HEK293 (cell line): ENCODE measurements at regions not wholly inside any gene's neighbourhood (a gene's known extent, or its start where the extent isn't known, plus 50 kb on each side); places are given as distances from the start of the nearest gene placed in this dataset.

ENCODE experiments used
- ZBTB48 ChIP-seq: fragments of 450-650 bp; formaldehyde crosslinking; IDR thresholded peaks from 2 replicates; pipeline ENCODE4 v1.5.1; 2016; ENCODE audit warnings: missing biosample characterization, missing genetic modification characterization
- ZNF302 ChIP-seq: fragments of 450-650 bp; formaldehyde crosslinking; IDR thresholded peaks from 2 replicates; pipeline ENCODE4 v1.5.1; 2016; ENCODE audit warnings: missing biosample characterization, missing genetic modification characterization, low read depth
- ZNF335 ChIP-seq: fragments of 450-650 bp; formaldehyde crosslinking; conservative IDR thresholded peaks from 2 replicates; pipeline ENCODE4 v1.5.1; 2016; ENCODE audit warnings: missing biosample characterization, missing genetic modification characterization
- ZNF37A ChIP-seq: fragments of 450-650 bp; IDR thresholded peaks from 2 replicates; pipeline ENCODE4 v1.5.1; 2018; ENCODE audit warnings: missing biosample characterization, missing genetic modification characterization
- ZNF768 ChIP-seq: fragments of 450-650 bp; formaldehyde crosslinking; IDR thresholded peaks from 2 replicates; pipeline ENCODE4 v1.5.1; 2018; ENCODE audit warnings: missing biosample characterization, mild to moderate bottlenecking, missing genetic modification characterization
- TF ChIP-seq, protein P1 (sequence below): fragments of 450-650 bp; formaldehyde crosslinking; IDR thresholded peaks from 2 replicates; pipeline ENCODE4 v1.5.1; 2017; ENCODE audit warnings: missing biosample characterization, missing genetic modification characterization
- TF ChIP-seq, protein P2 (sequence below): fragments of 450-650 bp; formaldehyde crosslinking; IDR thresholded peaks from 2 replicates; pipeline ENCODE4 v1.5.1; 2016; ENCODE audit warnings: missing biosample characterization, missing genetic modification characterization, borderline replicate concordance
- TF ChIP-seq, protein P3 (sequence below): fragments of 450-650 bp; formaldehyde crosslinking; IDR thresholded peaks from 2 replicates; pipeline ENCODE4 v1.5.1; 2016; ENCODE audit warnings: missing biosample characterization, missing genetic modification characterization
- TF ChIP-seq, protein P4 (sequence below): fragments of 450-650 bp; formaldehyde crosslinking; IDR thresholded peaks from 2 replicates; pipeline ENCODE4 v1.5.1; 2017; ENCODE audit warnings: missing biosample characterization, missing genetic modification characterization
- TF ChIP-seq, protein P5 (sequence below): fragments of 450-650 bp; IDR thresholded peaks from 2 replicates; pipeline ENCODE4 v1.5.1; 2018; ENCODE audit warnings: missing biosample characterization, mild to moderate bottlenecking, missing genetic modification characterization

DNA sequence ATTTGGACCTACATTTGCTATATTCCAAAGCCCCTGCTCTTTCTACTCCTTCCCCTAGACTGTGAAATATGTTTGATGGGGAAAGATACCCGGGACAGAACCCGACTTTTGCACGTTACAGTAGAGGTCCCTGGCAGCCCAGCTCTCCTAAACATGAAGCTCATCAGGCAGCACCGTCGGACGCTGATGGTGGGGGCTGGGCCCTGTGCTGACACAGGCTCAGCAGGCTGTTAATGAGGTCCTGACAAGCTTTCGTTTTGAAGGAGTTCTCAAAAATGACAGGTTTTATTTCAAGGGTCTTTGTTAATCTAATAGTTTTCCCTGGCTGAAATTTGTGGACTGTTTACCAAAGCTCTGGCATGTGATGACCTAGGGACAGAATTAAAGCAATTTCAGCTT, 102.3 kb downstream of the SLC25A47 start:
- TF ChIP-seq, protein P1, sequence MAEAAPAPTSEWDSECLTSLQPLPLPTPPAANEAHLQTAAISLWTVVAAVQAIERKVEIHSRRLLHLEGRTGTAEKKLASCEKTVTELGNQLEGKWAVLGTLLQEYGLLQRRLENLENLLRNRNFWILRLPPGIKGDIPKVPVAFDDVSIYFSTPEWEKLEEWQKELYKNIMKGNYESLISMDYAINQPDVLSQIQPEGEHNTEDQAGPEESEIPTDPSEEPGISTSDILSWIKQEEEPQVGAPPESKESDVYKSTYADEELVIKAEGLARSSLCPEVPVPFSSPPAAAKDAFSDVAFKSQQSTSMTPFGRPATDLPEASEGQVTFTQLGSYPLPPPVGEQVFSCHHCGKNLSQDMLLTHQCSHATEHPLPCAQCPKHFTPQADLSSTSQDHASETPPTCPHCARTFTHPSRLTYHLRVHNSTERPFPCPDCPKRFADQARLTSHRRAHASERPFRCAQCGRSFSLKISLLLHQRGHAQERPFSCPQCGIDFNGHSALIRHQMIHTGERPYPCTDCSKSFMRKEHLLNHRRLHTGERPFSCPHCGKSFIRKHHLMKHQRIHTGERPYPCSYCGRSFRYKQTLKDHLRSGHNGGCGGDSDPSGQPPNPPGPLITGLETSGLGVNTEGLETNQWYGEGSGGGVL = no peak
- TF ChIP-seq ZNF768 (no peak), ZBTB48 (tag by site-specific recombination) (no peak), ZNF37A (tag by site-specific recombination) (no peak), ZNF335 (no peak), ZNF302 (tag by site-specific recombination) (no peak)
- TF ChIP-seq, protein P2, sequence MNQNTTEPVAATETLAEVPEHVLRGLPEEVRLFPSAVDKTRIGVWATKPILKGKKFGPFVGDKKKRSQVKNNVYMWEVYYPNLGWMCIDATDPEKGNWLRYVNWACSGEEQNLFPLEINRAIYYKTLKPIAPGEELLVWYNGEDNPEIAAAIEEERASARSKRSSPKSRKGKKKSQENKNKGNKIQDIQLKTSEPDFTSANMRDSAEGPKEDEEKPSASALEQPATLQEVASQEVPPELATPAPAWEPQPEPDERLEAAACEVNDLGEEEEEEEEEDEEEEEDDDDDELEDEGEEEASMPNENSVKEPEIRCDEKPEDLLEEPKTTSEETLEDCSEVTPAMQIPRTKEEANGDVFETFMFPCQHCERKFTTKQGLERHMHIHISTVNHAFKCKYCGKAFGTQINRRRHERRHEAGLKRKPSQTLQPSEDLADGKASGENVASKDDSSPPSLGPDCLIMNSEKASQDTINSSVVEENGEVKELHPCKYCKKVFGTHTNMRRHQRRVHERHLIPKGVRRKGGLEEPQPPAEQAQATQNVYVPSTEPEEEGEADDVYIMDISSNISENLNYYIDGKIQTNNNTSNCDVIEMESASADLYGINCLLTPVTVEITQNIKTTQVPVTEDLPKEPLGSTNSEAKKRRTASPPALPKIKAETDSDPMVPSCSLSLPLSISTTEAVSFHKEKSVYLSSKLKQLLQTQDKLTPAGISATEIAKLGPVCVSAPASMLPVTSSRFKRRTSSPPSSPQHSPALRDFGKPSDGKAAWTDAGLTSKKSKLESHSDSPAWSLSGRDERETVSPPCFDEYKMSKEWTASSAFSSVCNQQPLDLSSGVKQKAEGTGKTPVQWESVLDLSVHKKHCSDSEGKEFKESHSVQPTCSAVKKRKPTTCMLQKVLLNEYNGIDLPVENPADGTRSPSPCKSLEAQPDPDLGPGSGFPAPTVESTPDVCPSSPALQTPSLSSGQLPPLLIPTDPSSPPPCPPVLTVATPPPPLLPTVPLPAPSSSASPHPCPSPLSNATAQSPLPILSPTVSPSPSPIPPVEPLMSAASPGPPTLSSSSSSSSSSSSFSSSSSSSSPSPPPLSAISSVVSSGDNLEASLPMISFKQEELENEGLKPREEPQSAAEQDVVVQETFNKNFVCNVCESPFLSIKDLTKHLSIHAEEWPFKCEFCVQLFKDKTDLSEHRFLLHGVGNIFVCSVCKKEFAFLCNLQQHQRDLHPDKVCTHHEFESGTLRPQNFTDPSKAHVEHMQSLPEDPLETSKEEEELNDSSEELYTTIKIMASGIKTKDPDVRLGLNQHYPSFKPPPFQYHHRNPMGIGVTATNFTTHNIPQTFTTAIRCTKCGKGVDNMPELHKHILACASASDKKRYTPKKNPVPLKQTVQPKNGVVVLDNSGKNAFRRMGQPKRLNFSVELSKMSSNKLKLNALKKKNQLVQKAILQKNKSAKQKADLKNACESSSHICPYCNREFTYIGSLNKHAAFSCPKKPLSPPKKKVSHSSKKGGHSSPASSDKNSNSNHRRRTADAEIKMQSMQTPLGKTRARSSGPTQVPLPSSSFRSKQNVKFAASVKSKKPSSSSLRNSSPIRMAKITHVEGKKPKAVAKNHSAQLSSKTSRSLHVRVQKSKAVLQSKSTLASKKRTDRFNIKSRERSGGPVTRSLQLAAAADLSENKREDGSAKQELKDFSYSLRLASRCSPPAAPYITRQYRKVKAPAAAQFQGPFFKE (tag by site-specific recombination) = no peak
- TF ChIP-seq, protein P3, sequence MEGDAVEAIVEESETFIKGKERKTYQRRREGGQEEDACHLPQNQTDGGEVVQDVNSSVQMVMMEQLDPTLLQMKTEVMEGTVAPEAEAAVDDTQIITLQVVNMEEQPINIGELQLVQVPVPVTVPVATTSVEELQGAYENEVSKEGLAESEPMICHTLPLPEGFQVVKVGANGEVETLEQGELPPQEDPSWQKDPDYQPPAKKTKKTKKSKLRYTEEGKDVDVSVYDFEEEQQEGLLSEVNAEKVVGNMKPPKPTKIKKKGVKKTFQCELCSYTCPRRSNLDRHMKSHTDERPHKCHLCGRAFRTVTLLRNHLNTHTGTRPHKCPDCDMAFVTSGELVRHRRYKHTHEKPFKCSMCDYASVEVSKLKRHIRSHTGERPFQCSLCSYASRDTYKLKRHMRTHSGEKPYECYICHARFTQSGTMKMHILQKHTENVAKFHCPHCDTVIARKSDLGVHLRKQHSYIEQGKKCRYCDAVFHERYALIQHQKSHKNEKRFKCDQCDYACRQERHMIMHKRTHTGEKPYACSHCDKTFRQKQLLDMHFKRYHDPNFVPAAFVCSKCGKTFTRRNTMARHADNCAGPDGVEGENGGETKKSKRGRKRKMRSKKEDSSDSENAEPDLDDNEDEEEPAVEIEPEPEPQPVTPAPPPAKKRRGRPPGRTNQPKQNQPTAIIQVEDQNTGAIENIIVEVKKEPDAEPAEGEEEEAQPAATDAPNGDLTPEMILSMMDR (tag by site-specific recombination) = no peak
- TF ChIP-seq, protein P4, sequence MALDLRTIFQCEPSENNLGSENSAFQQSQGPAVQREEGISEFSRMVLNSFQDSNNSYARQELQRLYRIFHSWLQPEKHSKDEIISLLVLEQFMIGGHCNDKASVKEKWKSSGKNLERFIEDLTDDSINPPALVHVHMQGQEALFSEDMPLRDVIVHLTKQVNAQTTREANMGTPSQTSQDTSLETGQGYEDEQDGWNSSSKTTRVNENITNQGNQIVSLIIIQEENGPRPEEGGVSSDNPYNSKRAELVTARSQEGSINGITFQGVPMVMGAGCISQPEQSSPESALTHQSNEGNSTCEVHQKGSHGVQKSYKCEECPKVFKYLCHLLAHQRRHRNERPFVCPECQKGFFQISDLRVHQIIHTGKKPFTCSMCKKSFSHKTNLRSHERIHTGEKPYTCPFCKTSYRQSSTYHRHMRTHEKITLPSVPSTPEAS = no peak
- TF ChIP-seq, protein P5, sequence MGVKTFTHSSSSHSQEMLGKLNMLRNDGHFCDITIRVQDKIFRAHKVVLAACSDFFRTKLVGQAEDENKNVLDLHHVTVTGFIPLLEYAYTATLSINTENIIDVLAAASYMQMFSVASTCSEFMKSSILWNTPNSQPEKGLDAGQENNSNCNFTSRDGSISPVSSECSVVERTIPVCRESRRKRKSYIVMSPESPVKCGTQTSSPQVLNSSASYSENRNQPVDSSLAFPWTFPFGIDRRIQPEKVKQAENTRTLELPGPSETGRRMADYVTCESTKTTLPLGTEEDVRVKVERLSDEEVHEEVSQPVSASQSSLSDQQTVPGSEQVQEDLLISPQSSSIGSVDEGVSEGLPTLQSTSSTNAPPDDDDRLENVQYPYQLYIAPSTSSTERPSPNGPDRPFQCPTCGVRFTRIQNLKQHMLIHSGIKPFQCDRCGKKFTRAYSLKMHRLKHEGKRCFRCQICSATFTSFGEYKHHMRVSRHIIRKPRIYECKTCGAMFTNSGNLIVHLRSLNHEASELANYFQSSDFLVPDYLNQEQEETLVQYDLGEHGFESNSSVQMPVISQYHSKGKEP (tag by site-specific recombination) = no peak
